GM12878 (cell line): ENCODE measurements at regions not wholly inside any gene's neighbourhood (a gene's known extent, or its start where the extent isn't known, plus 50 kb on each side); places are given as distances from the start of the nearest gene placed in this dataset.

Source experiments
- ATAC-seq: fragments of 200-7000 bp; cut with Tn5 transposase; 3 replicates; pipeline ENCODE4 v1.9.1; 2020; ENCODE audit warnings: mild to moderate bottlenecking, moderate library complexity
- BruUV-seq: library from RNA; stranded (reverse); fragments of 400-500 nt; replicated peaks from 2 replicates; lab custom pipeline; 2021; lab: Mats Ljungman, UMichigan
- CTCF ChIA-PET: fragments of 300-600 bp; sonication (Branson Sonifier 250); formaldehyde crosslinking; extraction: SDS; loops from one replicate; lab custom pipeline; 2021; ENCODE audit warnings: inconsistent platforms; lab: Yijun Ruan, JAX
- POLR2A ChIA-PET: fragments of 350-600 bp; formaldehyde crosslinking; extraction: SDS; loops from one replicate; lab custom pipeline; 2021; ENCODE audit warnings: inconsistent platforms; lab: Charles Lee
- RAD21 ChIA-PET: fragments of 300-600 bp; sonication (Branson Sonifier 250); formaldehyde crosslinking; loops from one replicate; lab custom pipeline; 2023; ENCODE audit warnings: antibody characterized with exemption; ENCODE audit not compliant: unreplicated experiment; lab: Charles Lee
- SMC1A ChIA-PET: fragments of 300-600 bp; sonication (Branson Sonifier 250); formaldehyde crosslinking; loops from one replicate; lab custom pipeline; 2023; ENCODE audit not compliant: unreplicated experiment, uncharacterized antibody; lab: Charles Lee
- DNase-seq: peaks from one replicate; pipeline ENCODE4 v3.0.0-alpha.2; 2011; ENCODE audit warnings: low read depth, low spot score
- FAIRE-seq: peaks from 3 replicates; lab custom pipeline; 2011; peaks lifted over from hg19 to GRCh38; lab: Jason Lieb, UNC
- H2AFZ ChIP-seq: 2 replicates; pipeline ENCODE4 v1.6.0; 2011; ENCODE audit warnings: low read depth, low read length, control low read depth; ENCODE audit not compliant: control insufficient read depth
- H3K27ac ChIP-seq: 2 replicates; pipeline ENCODE4 v1.5.1; 2011; ENCODE audit warnings: control low read depth; ENCODE audit not compliant: control insufficient read depth, insufficient read depth
- H3K27me3 ChIP-seq, 2 experiments: replicated peaks in 1 of 2; 2 replicates each; pipeline versions ENCODE4 v1.6.0 to v1.6.1; 2011; ENCODE audit warnings: low read length in 1 of 2; ENCODE audit not compliant: control insufficient read depth in 2 of 2, insufficient read depth in 2 of 2
- H3K36me3 ChIP-seq, 2 experiments: 2 replicates each; pipeline ENCODE4 v1.5.1; 2011; ENCODE audit warnings: low read length in 1 of 2; ENCODE audit not compliant: control insufficient read depth in 2 of 2, insufficient read depth in 2 of 2
- H3K4me1 ChIP-seq: 2 replicates; pipeline ENCODE4 v1.6.1; 2011; ENCODE audit warnings: mild to moderate bottlenecking, low read length, moderate library complexity, mixed read lengths; ENCODE audit not compliant: control insufficient read depth, insufficient read depth
- H3K4me2 ChIP-seq: 2 replicates; pipeline ENCODE4 v1.6.0; 2011; ENCODE audit warnings: control low read depth; ENCODE audit not compliant: control insufficient read depth, insufficient read depth
- H3K4me3 ChIP-seq: fragments of 200-600 bp; sonication (generic); 2 replicates; pipeline ENCODE4 v1.5.1; 2016
- H3K79me2 ChIP-seq: 2 replicates; pipeline ENCODE4 v1.6.0; 2011; ENCODE audit warnings: low read length; ENCODE audit not compliant: control insufficient read depth, insufficient read depth
- H3K9ac ChIP-seq: 2 replicates; pipeline ENCODE4 v1.8.0; 2011; ENCODE audit warnings: low read length, control low read depth, mixed read lengths; ENCODE audit not compliant: control insufficient read depth, insufficient read depth
- H3K9me3 ChIP-seq: replicated peaks from 3 replicates; pipeline ENCODE4 v1.5.1; 2011; ENCODE audit warnings: mild to moderate bottlenecking, low read length; ENCODE audit not compliant: control insufficient read depth, insufficient read depth
- H4K20me1 ChIP-seq: 2 replicates; pipeline ENCODE4 v1.6.0; 2011; ENCODE audit not compliant: control insufficient read depth, insufficient read depth
- ASH2L ChIP-seq: fragments of 300-600, 200-600 bp; sonication (generic); IDR thresholded peaks from 2 replicates; pipeline ENCODE4 v1.6.1; 2017; ENCODE audit warnings: low read depth, mild to moderate bottlenecking, borderline replicate concordance
- HCFC1 ChIP-seq: fragments of 150-350 bp; IDR thresholded peaks from 2 replicates; pipeline ENCODE4 v1.6.1; 2014; ENCODE audit warnings: low read length
- IKZF2 ChIP-seq, 2 experiments: fragments of 450-650 bp; IDR thresholded peaks; 2 replicates each; pipeline ENCODE4 v1.6.1; 2017; ENCODE audit warnings: mild to moderate bottlenecking in 2 of 2, moderate library complexity in 2 of 2
- MYC ChIP-seq: IDR thresholded peaks from 2 replicates; pipeline ENCODE4 v1.6.1; 2011; ENCODE audit warnings: mild to moderate bottlenecking, low read length, moderate library complexity, inconsistent platforms; ENCODE audit not compliant: insufficient read depth, insufficient replicate concordance, insufficient read length, severe bottlenecking
- PAX8 ChIP-seq: fragments of 450-650 bp; IDR thresholded peaks from 2 replicates; pipeline ENCODE4 v1.6.1; 2017; ENCODE audit warnings: mild to moderate bottlenecking, moderate library complexity
- PML ChIP-seq: IDR thresholded peaks from 2 replicates; pipeline ENCODE4 v1.6.1; 2012; ENCODE audit warnings: low read length, inconsistent platforms
- SUZ12 ChIP-seq: fragments of 200-600 bp; sonication (generic); IDR thresholded peaks from one replicate; pipeline ENCODE4 v1.6.1; 2018; ENCODE audit warnings: antibody characterized with exemption, mild to moderate bottlenecking; ENCODE audit not compliant: unreplicated experiment
- TCF7 ChIP-seq: IDR thresholded peaks from 2 replicates; pipeline ENCODE4 v1.6.1; 2014; ENCODE audit warnings: antibody characterized with exemption, borderline replicate concordance
- WGBS: methylation state at CpG from one replicate; pipeline ENCODE4 v1.1.6; 2016; ENCODE audit warnings: low lambda C conversion rate; ENCODE audit not compliant: insufficient replicate concordance, insufficient coverage; ENCODE audit errors: missing lambda C conversion rate; 5-methylcytosine and 5-hydroxymethylcytosine counted together
- in situ Hi-C: fragments of 300-500 bp; cut with MboI; formaldehyde crosslinking; loops from 9 replicates; pipeline ENCODE4 v1.14.3; 2018; ENCODE audit warnings: mixed read lengths
- intact Hi-C: fragments of 100-400 bp; cut with micrococcal nuclease; formaldehyde crosslinking; loops from one replicate; pipeline ENCODE4 v1.14.2; 2022; ENCODE audit not compliant: unreplicated experiment
- TF ChIP-seq, protein P1 (sequence below): fragments of 450-650 bp; IDR thresholded peaks from 2 replicates; pipeline ENCODE4 v1.6.1; 2017; ENCODE audit warnings: borderline replicate concordance
- TF ChIP-seq, protein P2 (sequence below): fragments of 450-650 bp; IDR thresholded peaks from 2 replicates; pipeline ENCODE4 v1.6.1; 2017; ENCODE audit warnings: mild to moderate bottlenecking, moderate library complexity
- TF ChIP-seq, protein P3 (sequence below): fragments of 450-650 bp; formaldehyde crosslinking; IDR thresholded peaks from 2 replicates; pipeline ENCODE4 v1.4.0; 2020; ENCODE audit warnings: mild to moderate bottlenecking, moderate library complexity
- TF ChIP-seq, protein P4 (sequence below): fragments of 450-650 bp; IDR thresholded peaks from 2 replicates; pipeline ENCODE4 v1.6.1; 2017; ENCODE audit warnings: antibody characterized with exemption, mild to moderate bottlenecking, moderate library complexity

DNA sequence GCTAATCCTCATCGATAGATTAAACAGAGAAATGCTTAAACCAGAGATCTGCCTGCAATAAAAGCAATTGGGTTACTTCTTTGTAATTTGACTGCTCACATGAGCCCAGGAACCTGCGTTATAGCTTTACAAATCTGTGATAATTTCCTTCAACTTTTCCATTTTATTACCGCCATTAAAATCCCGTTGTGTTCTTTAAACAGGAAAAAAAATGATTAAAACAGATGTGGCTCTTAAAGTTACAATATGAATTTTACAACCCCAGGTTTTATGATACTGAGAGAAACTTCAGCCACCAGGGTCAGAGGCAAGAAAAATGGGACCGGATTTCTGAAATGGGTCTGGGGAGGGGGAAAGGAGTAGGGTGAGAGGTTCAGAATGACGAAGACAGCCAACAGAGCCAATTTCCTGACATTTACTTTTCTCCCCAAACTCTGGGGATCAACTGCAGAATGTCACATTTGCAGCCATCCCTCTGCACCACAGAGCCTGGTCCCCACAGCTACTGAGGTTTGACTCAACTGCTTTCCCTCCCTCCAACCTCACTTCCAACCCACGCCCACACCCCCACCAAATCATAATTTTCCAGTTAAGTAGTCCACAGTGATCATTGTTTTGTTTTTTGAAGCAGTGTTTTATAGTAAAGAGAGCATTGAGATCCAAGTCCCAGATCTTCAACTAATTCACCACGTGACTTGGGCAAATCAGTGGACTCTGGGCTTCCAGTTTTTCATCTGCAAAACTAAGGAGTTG lies 77.6 kb upstream of the EYA2 start:
- Histone ChIP-seq H3K36me3 (no peaks in the 10 kb centered on the region), H3K4me2 (no peak overlapping the region), H2AFZ (no peak overlapping the region), H3K9ac (no peak overlapping the region), H3K27me3 (no peaks in the 10 kb centered on the region), H3K4me3 (no peak overlapping the region), H3K4me1 (no peaks in the 10 kb centered on the region), H4K20me1 (no peaks in the 10 kb centered on the region), H3K27ac (no peak overlapping the region), H3K79me2 (no peaks in the 10 kb centered on the region), H3K9me3 (no peaks in the 10 kb centered on the region)
- DNase-seq (no peak), FAIRE-seq (no peak), ATAC-seq (no peak)
- SMC1A ChIA-PET: no interaction called here
- CTCF ChIA-PET: no interaction called here
- in situ Hi-C loops (no loop called here), intact Hi-C loops (no loop called here)
- TF ChIP-seq, protein P1, sequence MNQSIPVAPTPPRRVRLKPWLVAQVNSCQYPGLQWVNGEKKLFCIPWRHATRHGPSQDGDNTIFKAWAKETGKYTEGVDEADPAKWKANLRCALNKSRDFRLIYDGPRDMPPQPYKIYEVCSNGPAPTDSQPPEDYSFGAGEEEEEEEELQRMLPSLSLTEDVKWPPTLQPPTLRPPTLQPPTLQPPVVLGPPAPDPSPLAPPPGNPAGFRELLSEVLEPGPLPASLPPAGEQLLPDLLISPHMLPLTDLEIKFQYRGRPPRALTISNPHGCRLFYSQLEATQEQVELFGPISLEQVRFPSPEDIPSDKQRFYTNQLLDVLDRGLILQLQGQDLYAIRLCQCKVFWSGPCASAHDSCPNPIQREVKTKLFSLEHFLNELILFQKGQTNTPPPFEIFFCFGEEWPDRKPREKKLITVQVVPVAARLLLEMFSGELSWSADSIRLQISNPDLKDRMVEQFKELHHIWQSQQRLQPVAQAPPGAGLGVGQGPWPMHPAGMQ: no peak
- TF ChIP-seq SUZ12 (no peak), TCF7 (no peak), IKZF2 (IDR thresholded peaks at IDR 0.05) (no peak), MYC (no peak), PAX8 (no peak), ASH2L (no peak), PML (no peak), HCFC1 (no peak)
- TF ChIP-seq, protein P2, sequence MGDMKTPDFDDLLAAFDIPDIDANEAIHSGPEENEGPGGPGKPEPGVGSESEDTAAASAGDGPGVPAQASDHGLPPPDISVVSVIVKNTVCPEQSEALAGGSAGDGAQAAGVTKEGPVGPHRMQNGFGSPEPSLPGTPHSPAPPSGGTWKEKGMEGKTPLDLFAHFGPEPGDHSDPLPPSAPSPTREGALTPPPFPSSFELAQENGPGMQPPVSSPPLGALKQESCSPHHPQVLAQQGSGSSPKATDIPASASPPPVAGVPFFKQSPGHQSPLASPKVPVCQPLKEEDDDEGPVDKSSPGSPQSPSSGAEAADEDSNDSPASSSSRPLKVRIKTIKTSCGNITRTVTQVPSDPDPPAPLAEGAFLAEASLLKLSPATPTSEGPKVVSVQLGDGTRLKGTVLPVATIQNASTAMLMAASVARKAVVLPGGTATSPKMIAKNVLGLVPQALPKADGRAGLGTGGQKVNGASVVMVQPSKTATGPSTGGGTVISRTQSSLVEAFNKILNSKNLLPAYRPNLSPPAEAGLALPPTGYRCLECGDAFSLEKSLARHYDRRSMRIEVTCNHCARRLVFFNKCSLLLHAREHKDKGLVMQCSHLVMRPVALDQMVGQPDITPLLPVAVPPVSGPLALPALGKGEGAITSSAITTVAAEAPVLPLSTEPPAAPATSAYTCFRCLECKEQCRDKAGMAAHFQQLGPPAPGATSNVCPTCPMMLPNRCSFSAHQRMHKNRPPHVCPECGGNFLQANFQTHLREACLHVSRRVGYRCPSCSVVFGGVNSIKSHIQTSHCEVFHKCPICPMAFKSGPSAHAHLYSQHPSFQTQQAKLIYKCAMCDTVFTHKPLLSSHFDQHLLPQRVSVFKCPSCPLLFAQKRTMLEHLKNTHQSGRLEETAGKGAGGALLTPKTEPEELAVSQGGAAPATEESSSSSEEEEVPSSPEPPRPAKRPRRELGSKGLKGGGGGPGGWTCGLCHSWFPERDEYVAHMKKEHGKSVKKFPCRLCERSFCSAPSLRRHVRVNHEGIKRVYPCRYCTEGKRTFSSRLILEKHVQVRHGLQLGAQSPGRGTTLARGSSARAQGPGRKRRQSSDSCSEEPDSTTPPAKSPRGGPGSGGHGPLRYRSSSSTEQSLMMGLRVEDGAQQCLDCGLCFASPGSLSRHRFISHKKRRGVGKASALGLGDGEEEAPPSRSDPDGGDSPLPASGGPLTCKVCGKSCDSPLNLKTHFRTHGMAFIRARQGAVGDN: no peak
- TF ChIP-seq, protein P3, sequence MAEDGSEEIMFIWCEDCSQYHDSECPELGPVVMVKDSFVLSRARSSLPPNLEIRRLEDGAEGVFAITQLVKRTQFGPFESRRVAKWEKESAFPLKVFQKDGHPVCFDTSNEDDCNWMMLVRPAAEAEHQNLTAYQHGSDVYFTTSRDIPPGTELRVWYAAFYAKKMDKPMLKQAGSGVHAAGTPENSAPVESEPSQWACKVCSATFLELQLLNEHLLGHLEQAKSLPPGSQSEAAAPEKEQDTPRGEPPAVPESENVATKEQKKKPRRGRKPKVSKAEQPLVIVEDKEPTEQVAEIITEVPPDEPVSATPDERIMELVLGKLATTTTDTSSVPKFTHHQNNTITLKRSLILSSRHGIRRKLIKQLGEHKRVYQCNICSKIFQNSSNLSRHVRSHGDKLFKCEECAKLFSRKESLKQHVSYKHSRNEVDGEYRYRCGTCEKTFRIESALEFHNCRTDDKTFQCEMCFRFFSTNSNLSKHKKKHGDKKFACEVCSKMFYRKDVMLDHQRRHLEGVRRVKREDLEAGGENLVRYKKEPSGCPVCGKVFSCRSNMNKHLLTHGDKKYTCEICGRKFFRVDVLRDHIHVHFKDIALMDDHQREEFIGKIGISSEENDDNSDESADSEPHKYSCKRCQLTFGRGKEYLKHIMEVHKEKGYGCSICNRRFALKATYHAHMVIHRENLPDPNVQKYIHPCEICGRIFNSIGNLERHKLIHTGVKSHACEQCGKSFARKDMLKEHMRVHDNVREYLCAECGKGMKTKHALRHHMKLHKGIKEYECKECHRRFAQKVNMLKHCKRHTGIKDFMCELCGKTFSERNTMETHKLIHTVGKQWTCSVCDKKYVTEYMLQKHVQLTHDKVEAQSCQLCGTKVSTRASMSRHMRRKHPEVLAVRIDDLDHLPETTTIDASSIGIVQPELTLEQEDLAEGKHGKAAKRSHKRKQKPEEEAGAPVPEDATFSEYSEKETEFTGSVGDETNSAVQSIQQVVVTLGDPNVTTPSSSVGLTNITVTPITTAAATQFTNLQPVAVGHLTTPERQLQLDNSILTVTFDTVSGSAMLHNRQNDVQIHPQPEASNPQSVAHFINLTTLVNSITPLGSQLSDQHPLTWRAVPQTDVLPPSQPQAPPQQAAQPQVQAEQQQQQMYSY (CRISPR knock-in tag): no peak
- TF ChIP-seq, protein P4, sequence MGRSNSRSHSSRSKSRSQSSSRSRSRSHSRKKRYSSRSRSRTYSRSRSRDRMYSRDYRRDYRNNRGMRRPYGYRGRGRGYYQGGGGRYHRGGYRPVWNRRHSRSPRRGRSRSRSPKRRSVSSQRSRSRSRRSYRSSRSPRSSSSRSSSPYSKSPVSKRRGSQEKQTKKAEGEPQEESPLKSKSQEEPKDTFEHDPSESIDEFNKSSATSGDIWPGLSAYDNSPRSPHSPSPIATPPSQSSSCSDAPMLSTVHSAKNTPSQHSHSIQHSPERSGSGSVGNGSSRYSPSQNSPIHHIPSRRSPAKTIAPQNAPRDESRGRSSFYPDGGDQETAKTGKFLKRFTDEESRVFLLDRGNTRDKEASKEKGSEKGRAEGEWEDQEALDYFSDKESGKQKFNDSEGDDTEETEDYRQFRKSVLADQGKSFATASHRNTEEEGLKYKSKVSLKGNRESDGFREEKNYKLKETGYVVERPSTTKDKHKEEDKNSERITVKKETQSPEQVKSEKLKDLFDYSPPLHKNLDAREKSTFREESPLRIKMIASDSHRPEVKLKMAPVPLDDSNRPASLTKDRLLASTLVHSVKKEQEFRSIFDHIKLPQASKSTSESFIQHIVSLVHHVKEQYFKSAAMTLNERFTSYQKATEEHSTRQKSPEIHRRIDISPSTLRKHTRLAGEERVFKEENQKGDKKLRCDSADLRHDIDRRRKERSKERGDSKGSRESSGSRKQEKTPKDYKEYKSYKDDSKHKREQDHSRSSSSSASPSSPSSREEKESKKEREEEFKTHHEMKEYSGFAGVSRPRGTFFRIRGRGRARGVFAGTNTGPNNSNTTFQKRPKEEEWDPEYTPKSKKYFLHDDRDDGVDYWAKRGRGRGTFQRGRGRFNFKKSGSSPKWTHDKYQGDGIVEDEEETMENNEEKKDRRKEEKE: no peak
- WGBS: 20% methylated on average over 8 of the region's 8 CpGs
- RAD21 ChIA-PET: no interaction called here
- POLR2A ChIA-PET: no interaction called here
- no TSS peak for BruUV-seq
